Cardiac fibroblast (primary cell): ENCODE measurements at regions not wholly inside any gene's neighbourhood (a gene's known extent, or its start where the extent isn't known, plus 50 kb on each side); places are given as distances from the start of the nearest gene placed in this dataset.

ENCODE experiments used
- DNase-seq, 2 donors: peaks; one replicate each; pipeline versions ENCODE4 v3.0.0 to v3.0.0-alpha.2; 2010; ENCODE audit warnings: low read depth in 2 of 2
- H3K4me3 ChIP-seq, 2 donors: replicated peaks in 1 of 2; 1 replicate in 1 of 2; 2 replicates in 1 of 2; pipeline ENCODE4 v1.5.1; 2011; ENCODE audit warnings: low read depth in 2 of 2, low read length in 2 of 2, mild to moderate bottlenecking in 2 of 2, moderate library complexity in 1 of 2
- CTCF ChIP-seq: IDR thresholded peaks from one replicate; pipeline ENCODE4 v1.5.1; 2011; ENCODE audit warnings: low read depth, mild to moderate bottlenecking, low read length, inconsistent platforms

- no peak overlapping the region for H3K4me3 ChIP-seq
- peak; percentile 10 for TF ChIP-seq CTCF
- peak in 1 of 2 donors; percentile 50 for DNase-seq
These were observed 529.4 kb upstream of the TSPY4 start for GRCh38 chrY:8807648-8808408.

- peak in 1 of 2 donors; percentile 22 for DNase-seq
- TF ChIP-seq CTCF: no peak
- H3K4me3 ChIP-seq: no peak overlapping the region
These were observed 528.7 kb upstream of the TSPY4 start for GRCh38 chrY:8808611-8809010.

- no peak overlapping the region for H3K4me3 ChIP-seq
These were observed 528.2 kb upstream of the TSPY4 start for GRCh38 chrY:8809076-8809475.

GRCh38 chrY:8814143-8814542 is 523.1 kb upstream of the TSPY4 start:
- no peak for TF ChIP-seq CTCF

More at GRCh38 chrY:8809076-8809475, 528.2 kb upstream of the TSPY4 start:
- peak in 1 of 2 donors; percentile 49 for DNase-seq
- no peak for TF ChIP-seq CTCF

GRCh38 chrY:8815616-8816015 is 521.6 kb upstream of the TSPY4 start:
- DNase-seq: no peak
- no peak for TF ChIP-seq CTCF
- H3K4me3 ChIP-seq: no peak overlapping the region

More at GRCh38 chrY:8814143-8814542, 523.1 kb upstream of the TSPY4 start:
- no peak overlapping the region for H3K4me3 ChIP-seq
- DNase-seq: peak in 1 of 2 donors; percentile 34

- no peak for TF ChIP-seq CTCF
- no peak overlapping the region for H3K4me3 ChIP-seq
- no peak for DNase-seq
These were observed 517.2 kb upstream of the TSPY4 start for GRCh38 chrY:8820032-8820431.
